ENCODE measurements at regions not wholly inside any gene's neighbourhood (a gene's known extent, or its start where the extent isn't known, plus 50 kb on each side); places are given as distances from the start of the nearest gene placed in this dataset.
"Not testable (repeated sequence)": the region's sequence is repeated elsewhere in the genome, so short reads cannot be mapped to it uniquely, and the experiment has no call there.

GRCh38 chr4:116110713-116111112 is 974.7 kb downstream of the TRAM1L1 start:
- H3K27me3 ChIP-seq (ENCODE audit: low read depth) = no peaks in the 10 kb centered on the region
- DNase-seq (ENCODE audit: low spot score in 2 of 2) = no peak
- in situ Hi-C loops (cut with MboI; ENCODE audit: low sequenced_read_pairs) = no loop called here
- H3K4me3 ChIP-seq = no peak overlapping the region
- H3K9me3 ChIP-seq = no peaks in the 10 kb centered on the region
- no peaks in the 10 kb centered on the region for H3K4me1 ChIP-seq
- H3K36me3 ChIP-seq (replicated peaks) = no peaks in the 10 kb centered on the region

DNA sequence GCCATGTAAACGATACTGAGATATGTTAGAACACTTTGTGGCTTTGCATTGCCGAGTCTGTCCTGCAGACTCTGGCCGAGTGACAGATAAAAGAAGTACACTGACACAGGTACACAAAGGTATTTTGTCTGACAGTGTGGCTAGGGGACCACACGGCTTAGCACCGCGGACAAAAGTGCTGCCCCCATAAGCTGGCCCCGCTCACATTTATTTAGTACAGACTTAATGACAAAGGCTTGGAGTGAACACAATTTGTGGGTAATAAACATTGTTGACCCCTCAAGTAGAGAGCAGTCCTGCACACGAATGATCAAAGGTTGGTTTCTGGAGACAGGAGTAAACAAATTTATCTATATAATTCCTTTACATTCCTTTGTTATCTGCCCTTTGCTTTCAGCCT is 976.8 kb downstream of the TRAM1L1 start:
- in situ Hi-C loops (cut with MboI; ENCODE audit: low sequenced_read_pairs) = no loop called here
- Histone ChIP-seq H3K27me3 (ENCODE audit: low read depth) (no peaks in the 10 kb centered on the region), H3K9me3 (no peaks in the 10 kb centered on the region), H3K36me3 (replicated peaks) (no peaks in the 10 kb centered on the region), H3K4me3 (no peak overlapping the region), H3K4me1 (no peaks in the 10 kb centered on the region)
- DNase-seq (ENCODE audit: low spot score in 2 of 2) = no peak

DNA sequence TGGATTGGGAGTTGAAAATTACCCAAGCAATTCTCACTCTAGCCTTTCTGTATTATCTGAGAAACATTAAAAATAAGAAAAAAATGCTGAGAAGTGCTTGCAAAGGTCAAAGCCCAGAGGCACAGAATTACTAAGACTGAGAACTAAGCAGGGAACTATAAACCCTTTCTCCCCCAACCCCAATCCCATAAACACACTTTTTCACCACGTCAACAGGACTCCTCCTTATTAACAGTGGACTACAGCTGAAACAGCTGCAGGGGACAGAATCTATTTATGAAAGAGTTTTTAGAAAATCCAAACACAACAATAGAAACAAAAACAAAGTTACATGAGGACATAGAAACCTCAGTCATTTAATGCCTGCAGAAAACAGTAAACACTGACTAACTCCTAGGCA is 984.1 kb downstream of the TRAM1L1 start:
- H3K9me3 ChIP-seq = peaks cover 7% of the 10 kb centered on the region; the same call in 1 of the 2 replicates
- in situ Hi-C loops (cut with MboI; ENCODE audit: low sequenced_read_pairs) = no loop called here
- no peak overlapping the region for H3K4me3 ChIP-seq
- no peaks in the 10 kb centered on the region for H3K27me3 ChIP-seq (ENCODE audit: low read depth)
- no peaks in the 10 kb centered on the region for H3K36me3 ChIP-seq (replicated peaks)
- H3K4me1 ChIP-seq = peaks cover 3% of the 10 kb centered on the region; the same call in 1 of the 2 replicates
- DNase-seq (ENCODE audit: low spot score in 2 of 2) = no peak

- Histone ChIP-seq H3K4me1 (peaks cover 12% of the 10 kb centered on the region), H3K4me3 (no peak overlapping the region), H3K27me3 (ENCODE audit: low read depth) (no peaks in the 10 kb centered on the region), H3K36me3 (replicated peaks) (no peaks in the 10 kb centered on the region), H3K9me3 (peaks cover 7% of the 10 kb centered on the region; the same call in 1 of the 2 replicates)
- in situ Hi-C loops (cut with MboI; ENCODE audit: low sequenced_read_pairs) = no loop called here
- DNase-seq (ENCODE audit: low spot score in 2 of 2) = no peak
These were observed 985.8 kb downstream of the TRAM1L1 start for GRCh38 chr4:116099596-116099995.

DNA sequence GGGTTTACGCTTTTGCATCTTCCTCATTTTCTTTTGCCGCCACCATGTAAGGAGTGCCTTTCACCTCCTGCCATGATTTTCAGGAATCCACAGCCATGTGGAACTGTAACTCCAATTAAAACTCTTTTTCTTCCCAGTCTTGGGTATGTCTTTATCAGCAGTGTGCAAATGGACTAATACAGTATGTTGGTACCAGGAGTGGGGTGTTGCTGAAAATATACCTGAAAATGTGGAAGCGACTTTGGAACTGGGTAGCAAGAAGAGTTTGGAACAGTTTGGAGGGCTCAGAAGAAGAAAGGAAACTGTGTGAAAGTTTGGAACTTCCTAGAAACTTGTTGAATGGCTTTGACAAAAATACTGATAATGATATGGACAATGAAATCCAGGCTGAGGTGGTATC is 983.9 kb upstream of the NDST4 start:
- DNase-seq (ENCODE audit: low spot score in 2 of 2); H3K36me3 ChIP-seq (replicated peaks); in situ Hi-C loops (cut with MboI; ENCODE audit: low sequenced_read_pairs); H3K4me3 ChIP-seq; H3K9me3 ChIP-seq; H3K27me3 ChIP-seq (ENCODE audit: low read depth): not testable (repeated sequence)
- H3K4me1 ChIP-seq = peaks cover 12% of the 10 kb centered on the region

GRCh38 chr4:116092961-116093360 is 979.5 kb upstream of the NDST4 start:
- H3K4me1 ChIP-seq = peaks cover 9% of the 10 kb centered on the region
- H3K27me3 ChIP-seq (ENCODE audit: low read depth) = no peaks in the 10 kb centered on the region
- H3K36me3 ChIP-seq (replicated peaks) = no peaks in the 10 kb centered on the region
- peaks cover 7% of the 10 kb centered on the region; the same call in 1 of the 2 replicates for H3K9me3 ChIP-seq
- H3K4me3 ChIP-seq = no peak overlapping the region
- in situ Hi-C loops (cut with MboI; ENCODE audit: low sequenced_read_pairs) = no loop called here
- DNase-seq (ENCODE audit: low spot score in 2 of 2) = no peak

- no peaks in the 10 kb centered on the region for H3K4me1 ChIP-seq
- in situ Hi-C loops (cut with MboI; ENCODE audit: low sequenced_read_pairs) = no loop called here
These were observed 975.4 kb upstream of the NDST4 start for GRCh38 chr4:116088771-116089170.

DNA sequence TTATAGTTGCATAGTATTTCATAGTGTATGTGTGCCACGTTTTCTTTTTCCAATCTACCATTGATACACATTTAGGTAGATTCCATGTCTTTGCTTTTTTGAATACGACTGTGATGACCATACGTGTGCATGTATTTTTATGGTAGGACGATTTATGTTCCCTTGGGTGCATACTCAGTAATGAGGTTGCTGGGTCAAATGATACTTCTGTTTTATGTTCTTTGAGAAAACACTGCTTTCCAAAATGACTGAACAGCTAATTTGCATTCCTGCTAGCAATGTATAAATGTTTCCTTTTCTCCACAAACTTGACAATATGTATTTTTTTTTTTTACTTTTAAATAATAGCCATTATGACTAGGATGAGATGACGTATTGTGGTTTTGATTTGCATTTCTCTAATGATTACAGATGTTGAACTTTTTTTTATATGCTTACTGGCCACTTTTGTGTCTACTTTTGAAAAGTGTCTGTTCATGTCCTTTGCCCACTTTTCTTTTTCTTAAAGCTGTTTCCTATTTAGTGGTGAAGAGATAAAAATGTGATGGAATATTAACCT is 969.5 kb upstream of the NDST4 start:
- H3K4me1 ChIP-seq = no peaks in the 10 kb centered on the region
- H3K36me3 ChIP-seq (replicated peaks) = no peaks in the 10 kb centered on the region
- no peak overlapping the region for H3K4me3 ChIP-seq
- no peaks in the 10 kb centered on the region for H3K9me3 ChIP-seq
- DNase-seq (ENCODE audit: low spot score in 2 of 2) = no peak
- in situ Hi-C loops (cut with MboI; ENCODE audit: low sequenced_read_pairs) = no loop called here
- no peaks in the 10 kb centered on the region for H3K27me3 ChIP-seq (ENCODE audit: low read depth)

More at GRCh38 chr4:116088771-116089170, 975.4 kb upstream of the NDST4 start:
- Histone ChIP-seq H3K27me3 (ENCODE audit: low read depth) (no peaks in the 10 kb centered on the region), H3K36me3 (replicated peaks) (no peaks in the 10 kb centered on the region), H3K4me3 (no peak overlapping the region), H3K9me3 (no peaks in the 10 kb centered on the region)
- no peak for DNase-seq (ENCODE audit: low spot score in 2 of 2)

GRCh38 chr4:116073051-116073450 is 959.6 kb upstream of the NDST4 start:
- no peaks in the 10 kb centered on the region for H3K27me3 ChIP-seq (ENCODE audit: low read depth)
- no peaks in the 10 kb centered on the region for H3K9me3 ChIP-seq
- no peaks in the 10 kb centered on the region for H3K36me3 ChIP-seq (replicated peaks)
- in situ Hi-C loops (cut with MboI; ENCODE audit: low sequenced_read_pairs) = no loop called here
- no peak overlapping the region for H3K4me3 ChIP-seq
- no peak for DNase-seq (ENCODE audit: low spot score in 2 of 2)
- no peaks in the 10 kb centered on the region for H3K4me1 ChIP-seq

GRCh38 chr4:116070283-116070682 is 956.9 kb upstream of the NDST4 start:
- H3K4me3 ChIP-seq = no peak overlapping the region
- in situ Hi-C loops (cut with MboI; ENCODE audit: low sequenced_read_pairs) = no loop called here
- H3K27me3 ChIP-seq (ENCODE audit: low read depth) = no peaks in the 10 kb centered on the region
- no peaks in the 10 kb centered on the region for H3K9me3 ChIP-seq
- H3K36me3 ChIP-seq (replicated peaks) = no peaks in the 10 kb centered on the region
- no peaks in the 10 kb centered on the region for H3K4me1 ChIP-seq
- DNase-seq (ENCODE audit: low spot score in 2 of 2) = no peak

DNA sequence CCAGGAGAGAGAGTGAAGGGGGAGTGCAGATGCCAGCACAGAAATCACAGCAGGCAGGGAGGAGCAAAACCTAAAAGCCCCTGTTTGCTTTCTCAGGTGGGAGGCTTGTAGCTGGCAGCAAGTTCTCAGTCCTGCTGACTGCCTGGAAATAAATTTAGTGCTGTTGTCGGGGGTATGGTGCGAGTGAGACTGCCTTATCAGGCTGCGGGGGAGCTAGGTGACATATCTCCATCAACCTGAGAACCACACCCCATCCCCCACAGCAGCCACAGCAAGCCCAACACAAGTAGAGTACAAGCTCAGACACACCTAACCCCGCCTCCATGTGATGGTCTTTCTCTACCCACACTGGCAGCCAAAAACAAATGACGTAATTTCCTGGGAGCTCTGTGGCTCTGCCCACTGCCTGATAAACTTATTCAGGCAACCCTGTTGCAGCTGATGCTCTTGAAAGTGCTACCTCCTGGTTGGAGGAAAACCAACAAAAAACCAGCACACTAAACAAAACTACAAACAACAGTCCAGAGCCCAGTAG is 953.4 kb upstream of the NDST4 start:
- Histone ChIP-seq H3K36me3 (replicated peaks) (no peaks in the 10 kb centered on the region), H3K27me3 (ENCODE audit: low read depth) (no peaks in the 10 kb centered on the region), H3K4me3 (no peak overlapping the region), H3K4me1 (no peaks in the 10 kb centered on the region), H3K9me3 (no peaks in the 10 kb centered on the region)
- DNase-seq (ENCODE audit: low spot score in 2 of 2) = no peak
- in situ Hi-C loops (cut with MboI; ENCODE audit: low sequenced_read_pairs) = no loop called here

- no peak for DNase-seq (ENCODE audit: low spot score in 2 of 2)
- Histone ChIP-seq H3K36me3 (replicated peaks) (no peaks in the 10 kb centered on the region), H3K4me1 (no peaks in the 10 kb centered on the region), H3K27me3 (ENCODE audit: low read depth) (no peaks in the 10 kb centered on the region), H3K9me3 (no peaks in the 10 kb centered on the region), H3K4me3 (no peak overlapping the region)
- in situ Hi-C loops (cut with MboI; ENCODE audit: low sequenced_read_pairs) = no loop called here
These were observed 950.9 kb upstream of the NDST4 start for GRCh38 chr4:116064331-116064730.

GRCh38 chr4:116059361-116059760 is 945.9 kb upstream of the NDST4 start:
- no peaks in the 10 kb centered on the region for H3K36me3 ChIP-seq (replicated peaks)
- H3K4me3 ChIP-seq = no peak overlapping the region
- no peak for DNase-seq (ENCODE audit: low spot score in 2 of 2)
- H3K27me3 ChIP-seq (ENCODE audit: low read depth) = no peaks in the 10 kb centered on the region
- in situ Hi-C loops (cut with MboI; ENCODE audit: low sequenced_read_pairs) = no loop called here
- H3K4me1 ChIP-seq = no peaks in the 10 kb centered on the region
- H3K9me3 ChIP-seq = no peaks in the 10 kb centered on the region

- Histone ChIP-seq H3K36me3 (replicated peaks) (no peaks in the 10 kb centered on the region), H3K4me1 (no peaks in the 10 kb centered on the region), H3K27me3 (ENCODE audit: low read depth) (no peaks in the 10 kb centered on the region), H3K9me3 (no peaks in the 10 kb centered on the region), H3K4me3 (no peak overlapping the region)
- no peak for DNase-seq (ENCODE audit: low spot score in 2 of 2)
- in situ Hi-C loops (cut with MboI; ENCODE audit: low sequenced_read_pairs) = no loop called here
These were observed 944.7 kb upstream of the NDST4 start for GRCh38 chr4:116058129-116058528.
